ENCODE measurements at regions not wholly inside any gene's neighbourhood (a gene's known extent, or its start where the extent isn't known, plus 50 kb on each side); places are given as distances from the start of the nearest gene placed in this dataset.

GRCh38 chr6:21873562-21873961 is 280.0 kb downstream of the SOX4 start:
- no peak for TF ChIP-seq CTCF (conservative IDR thresholded peaks at IDR 0.05; ENCODE audit: low read length)
- TF ChIP-seq EZH2phosphoT487 (IDR thresholded peaks at IDR 0.05; ENCODE audit: borderline replicate concordance): no peak

All from Loucy (cell line).